ENCODE measurements at regions not wholly inside any gene's neighbourhood (a gene's known extent, or its start where the extent isn't known, plus 50 kb on each side); places are given as distances from the start of the nearest gene placed in this dataset.

DNA sequence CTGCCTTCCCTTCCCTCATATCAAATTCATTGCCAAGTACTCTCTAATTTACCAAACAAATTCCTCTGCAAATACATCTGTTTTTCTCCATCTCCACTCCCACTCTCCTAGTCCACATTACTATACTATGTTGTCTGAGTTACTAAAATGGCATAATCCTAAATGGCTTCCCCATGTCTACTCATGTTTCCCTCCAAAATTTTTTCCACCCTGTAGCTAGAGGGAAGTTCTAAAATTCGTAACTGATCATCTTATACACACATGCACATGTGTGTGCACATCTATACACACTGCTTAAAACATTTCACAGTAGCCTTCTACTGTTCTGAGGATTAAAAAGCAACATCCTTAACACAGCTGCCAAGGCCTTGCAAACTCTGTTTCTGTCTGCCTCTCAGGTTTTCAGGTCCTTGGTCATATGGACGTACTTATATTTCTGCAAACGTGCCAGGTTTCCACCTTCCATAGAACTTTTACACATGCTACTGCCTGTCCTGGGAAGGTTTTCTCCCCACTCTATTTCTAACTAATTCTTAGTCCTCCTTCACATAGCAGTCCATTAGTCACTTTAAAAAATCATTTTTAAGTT is 140.6 kb downstream of the LURAP1L start:
- DNase-seq = no peak

DNA sequence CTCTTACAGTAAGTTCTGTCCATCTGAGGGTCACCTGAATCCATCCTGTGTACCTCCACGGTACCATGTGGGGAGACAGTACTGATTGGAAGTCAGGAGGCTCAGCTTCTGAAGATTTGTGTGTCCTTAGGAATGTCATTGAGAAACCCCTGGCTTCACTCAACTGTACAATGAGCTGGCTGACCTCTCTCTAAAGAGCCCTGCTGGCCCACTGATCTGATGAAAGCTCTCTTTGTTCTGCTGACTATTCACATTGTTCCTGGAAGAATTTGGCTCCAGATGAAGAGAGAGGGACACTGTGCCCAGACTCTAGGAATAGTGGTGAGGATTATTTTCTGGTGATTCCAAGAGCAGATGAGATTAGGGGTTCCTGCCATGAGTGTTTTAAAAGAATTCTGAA is 141.2 kb downstream of the LURAP1L start:
- DNase-seq = no peak
- TF ChIP-seq POLR2A (IDR thresholded peaks at IDR 0.05; ENCODE audit: low read length) (no peak), GATA1 (IDR thresholded peaks at IDR 0.05; ENCODE audit: low read depth, low read length) (no peak)

More for the DNA sequence above, 140.6 kb downstream of the LURAP1L start:
- TF ChIP-seq POLR2A (IDR thresholded peaks at IDR 0.05; ENCODE audit: low read length) = no peak
- TF ChIP-seq GATA1 (IDR thresholded peaks at IDR 0.05; ENCODE audit: low read depth, low read length) = no peak

DNA sequence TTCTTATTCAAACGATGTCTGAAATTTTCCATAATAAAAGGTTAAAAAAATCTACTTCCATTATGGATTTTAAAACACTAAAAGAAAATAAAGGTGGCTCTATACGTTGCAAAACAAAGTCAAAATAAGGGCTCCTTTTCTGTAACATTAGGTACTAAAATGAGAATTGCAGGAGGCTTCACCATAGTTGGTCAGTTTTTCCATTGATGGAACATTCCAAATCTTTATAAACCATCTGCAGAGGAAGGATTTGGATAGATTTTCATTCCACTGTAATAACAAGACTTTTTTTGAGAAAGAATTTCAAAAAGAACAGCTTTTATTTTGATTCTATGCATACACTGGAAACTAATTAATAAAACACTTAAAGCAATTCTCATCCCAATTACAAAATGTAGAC is 145.6 kb downstream of the LURAP1L start:
- TF ChIP-seq GATA1 (IDR thresholded peaks at IDR 0.05; ENCODE audit: low read depth, low read length) (no peak), POLR2A (IDR thresholded peaks at IDR 0.05; ENCODE audit: low read length) (no peak)
- DNase-seq = no peak

DNA sequence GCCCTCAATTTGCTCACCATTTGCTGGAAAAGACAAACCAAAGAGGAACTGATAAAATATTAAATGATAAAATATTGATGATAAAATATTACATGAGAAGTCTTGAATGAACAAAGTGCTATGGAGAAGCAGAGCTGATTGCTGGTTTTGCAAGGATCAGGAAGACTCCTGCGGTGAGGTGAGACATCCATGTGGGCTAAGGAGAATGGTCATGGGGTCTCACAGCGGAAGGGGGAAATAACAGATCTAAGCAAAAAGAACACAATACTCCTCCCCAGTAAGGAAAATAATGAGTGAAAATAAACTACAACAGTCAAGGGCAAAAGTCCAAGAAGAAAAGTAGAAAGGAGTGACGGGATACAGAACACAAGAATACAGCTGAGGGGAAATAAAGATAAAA is 146.8 kb downstream of the LURAP1L start:
- TF ChIP-seq POLR2A (IDR thresholded peaks at IDR 0.05; ENCODE audit: low read length) (no peak), GATA1 (IDR thresholded peaks at IDR 0.05; ENCODE audit: low read depth, low read length) (no peak)
- DNase-seq = no peak

- TF ChIP-seq POLR2A (IDR thresholded peaks at IDR 0.05; ENCODE audit: low read length) (no peak), GATA1 (IDR thresholded peaks at IDR 0.05; ENCODE audit: low read depth, low read length) (no peak)
- no peak for DNase-seq
Observed at GRCh38 chr9:12922224-12922866, 147.5 kb downstream of the LURAP1L start.

DNA sequence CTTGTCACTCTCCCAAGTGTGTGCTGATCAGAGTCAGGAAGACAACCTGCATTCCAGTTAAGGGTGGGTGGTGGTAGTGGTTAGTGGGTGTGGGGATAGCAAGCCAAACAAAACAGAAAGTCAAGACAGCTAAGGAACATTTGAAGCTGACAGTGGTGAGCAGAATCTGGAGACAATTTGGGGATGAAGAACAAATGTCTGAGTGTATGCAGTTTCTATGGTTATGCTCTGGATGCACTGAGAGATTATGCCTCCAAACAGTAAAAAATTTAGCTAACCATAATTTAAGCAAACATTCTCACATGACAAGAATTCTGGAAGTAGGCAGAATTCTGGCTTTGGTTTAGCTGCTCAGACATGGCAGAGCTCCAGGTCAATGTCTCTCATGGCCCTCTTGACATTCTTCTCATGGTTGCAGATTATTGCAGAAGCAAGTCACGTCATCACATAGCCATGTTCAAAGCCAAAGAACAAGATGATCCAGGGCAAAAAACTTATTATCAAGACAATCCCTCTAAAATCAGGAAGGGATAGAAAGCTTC is 148.7 kb downstream of the LURAP1L start:
- DNase-seq = no peak
- TF ChIP-seq POLR2A (IDR thresholded peaks at IDR 0.05; ENCODE audit: low read length) = no peak
- no peak for TF ChIP-seq GATA1 (IDR thresholded peaks at IDR 0.05; ENCODE audit: low read depth, low read length)

GRCh38 chr9:12930906-12931305 is 156.1 kb downstream of the LURAP1L start:
- TF ChIP-seq GATA1 (IDR thresholded peaks at IDR 0.05; ENCODE audit: low read depth, low read length) = no peak
- TF ChIP-seq POLR2A (IDR thresholded peaks at IDR 0.05; ENCODE audit: low read length) = no peak
- DNase-seq = no peak

DNA sequence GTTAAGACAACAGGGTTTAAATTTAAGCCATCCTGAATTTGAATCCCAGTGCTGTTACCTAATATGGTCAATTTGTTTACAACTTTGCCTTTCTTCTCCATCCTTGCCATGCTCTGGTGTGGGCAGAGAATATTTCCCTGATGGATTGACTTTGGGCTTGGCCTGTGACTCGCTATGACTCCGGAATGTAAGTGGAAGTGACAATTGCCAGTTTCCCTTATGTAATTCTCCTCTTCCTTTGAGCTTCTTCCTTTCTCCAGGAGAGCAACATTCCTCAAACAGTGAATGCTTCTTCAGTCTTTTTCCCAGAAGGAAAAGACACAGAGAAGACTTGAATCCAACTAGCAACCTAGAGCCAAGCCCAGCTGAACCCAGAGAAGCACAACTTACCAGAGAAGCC is 159.1 kb downstream of the LURAP1L start:
- no peak for DNase-seq

GRCh38 chr9:12934545-12935272 is 159.9 kb downstream of the LURAP1L start:
- TF ChIP-seq POLR2A (IDR thresholded peaks at IDR 0.05; ENCODE audit: low read length) (no peak), GATA1 (IDR thresholded peaks at IDR 0.05; ENCODE audit: low read depth, low read length) (no peak)
- no peak for DNase-seq

More for the DNA sequence above, 159.1 kb downstream of the LURAP1L start:
- TF ChIP-seq POLR2A (IDR thresholded peaks at IDR 0.05; ENCODE audit: low read length) (no peak), GATA1 (IDR thresholded peaks at IDR 0.05; ENCODE audit: low read depth, low read length) (no peak)

GRCh38 chr9:12935714-12936113 is 160.9 kb downstream of the LURAP1L start:
- DNase-seq = no peak
- TF ChIP-seq POLR2A (IDR thresholded peaks at IDR 0.05; ENCODE audit: low read length) (no peak), GATA1 (IDR thresholded peaks at IDR 0.05; ENCODE audit: low read depth, low read length) (no peak)

GRCh38 chr9:12954441-12954840 is 179.6 kb downstream of the LURAP1L start:
- no peak for DNase-seq
- no peak for TF ChIP-seq POLR2A (IDR thresholded peaks at IDR 0.05; ENCODE audit: low read length)
- TF ChIP-seq GATA1 (IDR thresholded peaks at IDR 0.05; ENCODE audit: low read depth, low read length) = no peak

DNA sequence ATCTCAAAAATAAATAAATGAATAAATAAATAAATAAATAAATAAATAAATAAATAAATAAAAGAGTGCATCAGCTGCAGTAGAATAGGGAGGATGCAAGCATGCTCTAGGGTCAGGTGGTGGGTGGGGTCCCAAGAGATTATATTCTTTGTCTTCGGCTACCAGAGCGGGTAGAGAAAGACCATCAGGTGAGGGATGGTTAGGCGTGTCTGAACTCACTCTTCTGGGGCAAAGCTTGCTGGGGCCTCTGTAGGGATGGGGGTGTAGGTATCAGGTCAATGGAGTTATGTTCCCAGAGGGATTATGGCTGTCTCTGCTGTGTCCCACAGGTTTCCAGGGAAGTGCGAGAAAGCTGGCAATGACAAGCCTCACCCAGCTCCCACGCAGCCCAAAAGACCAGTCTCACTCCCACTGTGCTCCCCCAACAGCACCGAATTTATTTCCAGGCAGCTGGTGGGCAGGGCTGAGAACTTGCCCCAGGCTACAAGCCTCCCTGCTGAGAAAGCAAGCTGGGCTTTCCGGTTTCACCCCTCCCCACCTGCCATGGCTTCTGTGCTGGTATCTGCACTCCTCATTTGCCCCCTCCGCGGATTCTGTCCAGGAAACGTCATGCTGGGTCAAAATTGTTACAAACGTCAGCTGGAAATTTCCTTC is 180.8 kb downstream of the LURAP1L start:
- DNase-seq = no peak
- TF ChIP-seq POLR2A (IDR thresholded peaks at IDR 0.05; ENCODE audit: low read length) = no peak
- no peak for TF ChIP-seq GATA1 (IDR thresholded peaks at IDR 0.05; ENCODE audit: low read depth, low read length)

DNA sequence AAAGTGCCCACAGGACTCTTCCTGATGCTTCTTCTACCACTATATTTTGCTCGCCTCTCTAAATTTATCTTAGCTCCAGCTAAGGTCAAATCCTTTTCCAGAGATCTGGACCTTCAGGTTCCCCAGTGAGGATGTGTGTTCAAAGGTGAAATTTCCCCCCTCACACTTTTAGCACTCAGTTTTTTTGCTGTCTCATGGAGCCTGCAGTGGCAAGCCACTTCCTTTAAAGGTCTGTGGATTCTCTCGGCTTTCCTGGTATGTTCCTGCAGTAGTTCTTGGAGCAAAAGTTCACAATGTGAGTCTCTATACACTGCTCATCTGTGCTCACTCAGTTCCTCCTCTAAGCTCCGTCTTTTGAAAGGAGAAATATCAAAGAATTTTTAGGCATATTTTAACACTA is 181.4 kb downstream of the LURAP1L start:
- no peak for TF ChIP-seq GATA1 (IDR thresholded peaks at IDR 0.05; ENCODE audit: low read depth, low read length)
- TF ChIP-seq POLR2A (IDR thresholded peaks at IDR 0.05; ENCODE audit: low read length) = no peak
- DNase-seq = no peak

- no peak for DNase-seq
- TF ChIP-seq POLR2A (IDR thresholded peaks at IDR 0.05; ENCODE audit: low read length) (no peak), GATA1 (IDR thresholded peaks at IDR 0.05; ENCODE audit: low read depth, low read length) (no peak)
Observed at GRCh38 chr9:12956805-12957204, 182.0 kb downstream of the LURAP1L start.
